GM18511 (cell line): ENCODE measurements at regions not wholly inside any gene's neighbourhood (a gene's known extent, or its start where the extent isn't known, plus 50 kb on each side); places are given as distances from the start of the nearest gene placed in this dataset.

Experiments used
- ATAC-seq: cut with Tn5 transposase; IDR thresholded peaks from one replicate; pipeline ENCODE4 v1.9.1; 2021; ENCODE audit warnings: mild to moderate bottlenecking, moderate library complexity; ENCODE audit not compliant: unreplicated experiment

GRCh38 chr5:73312146-73312871 is 136.3 kb downstream of the FOXD1 start:
- no peak for ATAC-seq

- no peak for ATAC-seq
Measured at GRCh38 chr5:73311291-73312110, 137.1 kb downstream of the FOXD1 start.

- no peak for ATAC-seq
Measured at GRCh38 chr5:73307645-73308355, 134.8 kb downstream of the TMEM174 start.

- ATAC-seq: no peak
Measured at GRCh38 chr5:73306741-73307275, 133.8 kb downstream of the TMEM174 start.

- no peak for ATAC-seq
Measured at GRCh38 chr5:73306078-73306719, 133.2 kb downstream of the TMEM174 start.

GRCh38 chr5:73305386-73305785 is 132.4 kb downstream of the TMEM174 start:
- no peak for ATAC-seq

GRCh38 chr5:73304381-73304780 is 131.4 kb downstream of the TMEM174 start:
- no peak for ATAC-seq

- no peak for ATAC-seq
Measured at GRCh38 chr5:73303148-73304079, 130.4 kb downstream of the TMEM174 start.

GRCh38 chr5:73302797-73303147 is 129.8 kb downstream of the TMEM174 start:
- ATAC-seq: no peak

GRCh38 chr5:73301208-73301901 is 128.4 kb downstream of the TMEM174 start:
- no peak for ATAC-seq

- no peak for ATAC-seq
Measured at GRCh38 chr5:73300337-73301207, 127.6 kb downstream of the TMEM174 start.

GRCh38 chr5:73299665-73300336 is 126.8 kb downstream of the TMEM174 start:
- ATAC-seq: no peak

GRCh38 chr5:73298772-73299630 is 126.0 kb downstream of the TMEM174 start:
- ATAC-seq: no peak

- no peak for ATAC-seq
Measured at GRCh38 chr5:73298251-73298771, 125.3 kb downstream of the TMEM174 start.

- ATAC-seq: no peak
Measured at GRCh38 chr5:73297430-73297829, 124.4 kb downstream of the TMEM174 start.

GRCh38 chr5:73296772-73297171 is 123.8 kb downstream of the TMEM174 start:
- no peak for ATAC-seq

GRCh38 chr5:73295921-73296320 is 122.9 kb downstream of the TMEM174 start:
- no peak for ATAC-seq
